ENCODE measurements at regions not wholly inside any gene's neighbourhood (a gene's known extent, or its start where the extent isn't known, plus 50 kb on each side); places are given as distances from the start of the nearest gene placed in this dataset.

DNA sequence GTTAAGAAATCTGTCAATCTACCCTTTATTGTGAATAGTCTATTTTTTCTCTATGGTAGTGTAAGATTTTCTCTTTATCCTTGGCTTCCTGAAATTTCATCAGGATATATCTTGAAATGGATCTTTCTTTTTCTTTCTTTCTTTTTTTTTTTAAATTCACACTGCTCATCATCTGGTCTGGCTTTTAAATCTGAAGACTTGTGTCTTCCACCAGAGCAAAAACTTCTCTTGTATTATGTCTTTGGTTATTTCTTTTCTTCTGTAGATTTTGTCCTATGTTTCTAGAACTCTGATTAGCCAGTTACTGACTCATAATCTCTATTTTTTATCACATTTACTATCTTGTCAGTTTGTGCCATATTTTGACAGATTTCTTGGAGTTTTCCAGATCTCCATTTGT lies 133.8 kb upstream of the LMO4 start:
- no peak for ATAC-seq (ENCODE audit: insufficient read depth, low FRiP score)

DNA sequence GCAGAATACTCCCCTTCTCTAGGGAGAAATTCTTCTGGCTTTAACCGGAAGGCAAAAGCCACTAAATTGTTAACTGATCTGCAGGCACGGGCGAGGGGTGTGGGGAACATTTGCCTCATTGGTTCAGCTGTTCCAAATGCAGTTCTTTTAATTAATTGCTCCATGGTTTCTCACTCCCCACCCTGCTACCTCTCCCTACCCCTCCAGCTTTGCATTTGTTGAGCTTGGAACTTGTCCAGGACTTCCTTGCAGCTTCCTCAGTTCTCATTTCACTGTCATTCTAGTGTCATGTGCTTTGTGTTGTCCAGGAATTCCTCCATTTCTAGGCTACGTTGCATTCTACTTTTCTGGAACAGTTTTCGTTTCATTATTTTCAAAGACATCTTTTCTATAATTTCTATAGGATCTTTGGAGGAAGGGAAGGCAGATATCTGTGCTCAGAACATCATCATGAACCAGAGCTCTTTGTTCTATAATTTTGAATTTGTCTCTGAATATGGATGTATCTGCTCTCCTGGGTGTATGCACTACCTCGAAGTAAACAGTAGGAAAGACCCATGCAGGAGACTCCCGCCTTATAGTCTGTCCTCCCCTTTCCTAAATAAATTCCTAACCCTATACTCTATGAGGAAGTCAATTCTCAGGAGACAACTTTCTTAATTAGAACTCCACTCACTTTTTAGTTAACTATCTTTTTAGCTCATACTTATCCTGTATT lies 132.4 kb upstream of the LMO4 start:
- TF ChIP-seq, protein P1, sequence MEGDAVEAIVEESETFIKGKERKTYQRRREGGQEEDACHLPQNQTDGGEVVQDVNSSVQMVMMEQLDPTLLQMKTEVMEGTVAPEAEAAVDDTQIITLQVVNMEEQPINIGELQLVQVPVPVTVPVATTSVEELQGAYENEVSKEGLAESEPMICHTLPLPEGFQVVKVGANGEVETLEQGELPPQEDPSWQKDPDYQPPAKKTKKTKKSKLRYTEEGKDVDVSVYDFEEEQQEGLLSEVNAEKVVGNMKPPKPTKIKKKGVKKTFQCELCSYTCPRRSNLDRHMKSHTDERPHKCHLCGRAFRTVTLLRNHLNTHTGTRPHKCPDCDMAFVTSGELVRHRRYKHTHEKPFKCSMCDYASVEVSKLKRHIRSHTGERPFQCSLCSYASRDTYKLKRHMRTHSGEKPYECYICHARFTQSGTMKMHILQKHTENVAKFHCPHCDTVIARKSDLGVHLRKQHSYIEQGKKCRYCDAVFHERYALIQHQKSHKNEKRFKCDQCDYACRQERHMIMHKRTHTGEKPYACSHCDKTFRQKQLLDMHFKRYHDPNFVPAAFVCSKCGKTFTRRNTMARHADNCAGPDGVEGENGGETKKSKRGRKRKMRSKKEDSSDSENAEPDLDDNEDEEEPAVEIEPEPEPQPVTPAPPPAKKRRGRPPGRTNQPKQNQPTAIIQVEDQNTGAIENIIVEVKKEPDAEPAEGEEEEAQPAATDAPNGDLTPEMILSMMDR (IDR thresholded peaks at IDR 0.05; ENCODE audit: control extremely low read depth, extremely low read depth), result no peak
- DNase-seq (no peak), ATAC-seq (ENCODE audit: insufficient read depth, low FRiP score) (no peak)
- H3K9me3 ChIP-seq (ENCODE audit: control insufficient read depth in 4 of 4, insufficient read depth in 3 of 4, low read length in 3 of 4), result no peaks in the 10 kb centered on the region
- no peak overlapping the region for H3K27ac ChIP-seq (ENCODE audit: low read depth in 1 of 2, low read length in 1 of 2)
- 69 to 80% methylated on average over 7 of the region's 7 CpGs for WGBS, 2 donors
- no peak overlapping the region for H3K4me3 ChIP-seq
- H3K36me3 ChIP-seq (ENCODE audit: control insufficient read depth in 4 of 4, insufficient read depth in 4 of 4, low read length in 4 of 4), result no peaks in the 10 kb centered on the region
- no peaks in the 10 kb centered on the region for H3K27me3 ChIP-seq (ENCODE audit: control insufficient read depth in 3 of 3, insufficient read depth in 3 of 3, low read length in 2 of 3)
- no peak overlapping the region for H3K9ac ChIP-seq (ENCODE audit: insufficient read depth in 1 of 2, low read length in 2 of 2)
- H3K4me1 ChIP-seq (ENCODE audit: control insufficient read depth in 5 of 5, insufficient read depth in 5 of 5, low read length in 5 of 5), result no peaks in the 10 kb centered on the region

More for the DNA sequence above, 133.8 kb upstream of the LMO4 start:
- no peaks in the 10 kb centered on the region for H3K9me3 ChIP-seq (ENCODE audit: control insufficient read depth in 4 of 4, insufficient read depth in 3 of 4, low read length in 3 of 4)
- H3K4me1 ChIP-seq (ENCODE audit: control insufficient read depth in 5 of 5, insufficient read depth in 5 of 5, low read length in 5 of 5), result no peaks in the 10 kb centered on the region
- DNase-seq, result no peak
- no peaks in the 10 kb centered on the region for H3K27me3 ChIP-seq (ENCODE audit: control insufficient read depth in 3 of 3, insufficient read depth in 3 of 3, low read length in 2 of 3)
- no peak overlapping the region for H3K27ac ChIP-seq (ENCODE audit: low read depth in 1 of 2, low read length in 1 of 2)
- H3K36me3 ChIP-seq (ENCODE audit: control insufficient read depth in 4 of 4, insufficient read depth in 4 of 4, low read length in 4 of 4), result no peaks in the 10 kb centered on the region
- H3K4me3 ChIP-seq, result no peak overlapping the region
- TF ChIP-seq, protein P1 (IDR thresholded peaks at IDR 0.05; ENCODE audit: control extremely low read depth, extremely low read depth), result no peak
- H3K9ac ChIP-seq (ENCODE audit: insufficient read depth in 1 of 2, low read length in 2 of 2), result no peak overlapping the region

DNA sequence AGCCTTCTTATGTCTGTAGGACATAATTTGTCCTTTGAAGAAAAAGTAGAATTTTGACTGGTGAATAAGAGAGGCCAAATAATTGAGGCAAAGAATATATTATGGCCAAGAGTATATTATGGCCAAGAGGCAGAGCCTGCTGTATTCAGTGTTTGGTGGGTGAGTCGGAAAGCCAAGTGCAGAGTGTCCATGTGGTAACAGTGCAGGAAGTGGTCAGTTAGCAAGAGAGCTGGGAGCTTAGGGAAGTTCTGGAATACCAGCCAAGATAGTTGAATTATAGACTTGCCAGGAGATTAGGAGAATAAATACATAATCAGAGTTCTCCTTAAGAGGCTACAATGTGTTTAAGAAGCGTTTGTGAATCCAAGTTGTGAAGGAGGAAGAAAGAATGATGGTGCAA lies 131.5 kb upstream of the LMO4 start:
- no peak overlapping the region for H3K4me3 ChIP-seq
- H3K9me3 ChIP-seq (ENCODE audit: control insufficient read depth in 4 of 4, insufficient read depth in 3 of 4, low read length in 3 of 4), result no peaks in the 10 kb centered on the region
- 57 to 61% methylated on average over 2 of the region's 2 CpGs for WGBS, 2 donors
- H3K9ac ChIP-seq (ENCODE audit: insufficient read depth in 1 of 2, low read length in 2 of 2), result no peak overlapping the region
- no peaks in the 10 kb centered on the region for H3K36me3 ChIP-seq (ENCODE audit: control insufficient read depth in 4 of 4, insufficient read depth in 4 of 4, low read length in 4 of 4)
- H3K27ac ChIP-seq (ENCODE audit: low read depth in 1 of 2, low read length in 1 of 2), result no peak overlapping the region
- ATAC-seq (ENCODE audit: insufficient read depth, low FRiP score), result no peak
- TF ChIP-seq, protein P1 (IDR thresholded peaks at IDR 0.05; ENCODE audit: control extremely low read depth, extremely low read depth), result no peak
- H3K27me3 ChIP-seq (ENCODE audit: control insufficient read depth in 3 of 3, insufficient read depth in 3 of 3, low read length in 2 of 3), result no peaks in the 10 kb centered on the region
- DNase-seq, result no peak
- H3K4me1 ChIP-seq (ENCODE audit: control insufficient read depth in 5 of 5, insufficient read depth in 5 of 5, low read length in 5 of 5), result no peaks in the 10 kb centered on the region

DNA sequence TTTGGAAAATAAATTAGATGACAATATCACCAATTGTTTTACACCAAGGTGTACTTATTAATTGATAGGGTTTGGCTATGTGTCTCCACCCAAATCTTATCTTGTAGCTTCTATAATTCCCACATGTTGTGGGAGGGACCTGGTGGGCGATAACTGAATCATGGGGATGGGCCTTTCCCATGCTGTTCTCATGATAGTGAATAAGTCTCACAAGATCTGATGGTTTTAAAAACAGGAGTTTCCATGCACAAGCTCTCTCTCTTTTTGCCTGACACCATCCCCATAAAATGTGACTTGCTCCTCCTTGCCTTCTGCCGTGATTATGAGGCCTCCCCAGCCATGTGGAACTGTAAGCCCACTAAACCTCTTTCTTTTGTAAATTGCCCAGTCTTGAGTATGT lies 131.0 kb upstream of the LMO4 start:
- ATAC-seq (ENCODE audit: insufficient read depth, low FRiP score), result no peak
- Histone ChIP-seq H3K9ac (ENCODE audit: insufficient read depth in 1 of 2, low read length in 2 of 2) (no peak overlapping the region), H3K9me3 (ENCODE audit: control insufficient read depth in 4 of 4, insufficient read depth in 3 of 4, low read length in 3 of 4) (no peaks in the 10 kb centered on the region), H3K4me1 (ENCODE audit: control insufficient read depth in 5 of 5, insufficient read depth in 5 of 5, low read length in 5 of 5) (no peaks in the 10 kb centered on the region), H3K27ac (ENCODE audit: low read depth in 1 of 2, low read length in 1 of 2) (no peak overlapping the region), H3K27me3 (ENCODE audit: control insufficient read depth in 3 of 3, insufficient read depth in 3 of 3, low read length in 2 of 3) (peaks cover 0 to 4% (median 0%) of the 10 kb centered on the region in 3 donors), H3K4me3 (no peak overlapping the region), H3K36me3 (ENCODE audit: control insufficient read depth in 4 of 4, insufficient read depth in 4 of 4, low read length in 4 of 4) (no peaks in the 10 kb centered on the region)
- TF ChIP-seq, protein P1 (IDR thresholded peaks at IDR 0.05; ENCODE audit: control extremely low read depth, extremely low read depth), result no peak
- 89 to 95% methylated on average over 2 of the region's 2 CpGs for WGBS, 2 donors
- DNase-seq, result no peak

Measured in lung (tissue), 11 donors.